Activated T-cell treated with anti-CD3 and anti-CD28 coated beads, Interleukin-2, amount 50 U/mL, for 1 hour (primary cell): ENCODE measurements at regions not wholly inside any gene's neighbourhood (a gene's known extent, or its start where the extent isn't known, plus 50 kb on each side); places are given as distances from the start of the nearest gene placed in this dataset.

Source experiments
- DNase-seq: peaks from one replicate; pipeline ENCODE4 v3.0.0-alpha.2; 2020

DNA sequence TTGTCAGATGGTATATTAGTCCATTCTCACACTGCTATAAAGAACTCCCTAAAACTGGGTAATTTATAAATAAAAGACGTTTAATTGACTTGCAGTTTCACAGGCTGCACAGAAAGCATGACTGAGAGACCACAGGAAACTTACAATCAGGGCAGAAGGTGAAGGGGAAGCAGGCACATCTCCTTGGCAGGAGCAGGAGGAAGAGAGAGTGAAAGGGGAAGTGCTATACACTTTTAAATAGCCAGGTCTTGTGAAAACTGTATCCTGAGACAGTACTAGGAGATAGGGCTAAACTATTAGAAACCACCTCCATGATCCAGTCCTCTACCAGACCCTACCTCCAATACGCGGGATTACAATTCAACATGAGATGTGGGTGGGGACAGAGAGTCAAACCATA lies 193.9 kb upstream of the KCNG1 start:
- DNase-seq = no peak

DNA sequence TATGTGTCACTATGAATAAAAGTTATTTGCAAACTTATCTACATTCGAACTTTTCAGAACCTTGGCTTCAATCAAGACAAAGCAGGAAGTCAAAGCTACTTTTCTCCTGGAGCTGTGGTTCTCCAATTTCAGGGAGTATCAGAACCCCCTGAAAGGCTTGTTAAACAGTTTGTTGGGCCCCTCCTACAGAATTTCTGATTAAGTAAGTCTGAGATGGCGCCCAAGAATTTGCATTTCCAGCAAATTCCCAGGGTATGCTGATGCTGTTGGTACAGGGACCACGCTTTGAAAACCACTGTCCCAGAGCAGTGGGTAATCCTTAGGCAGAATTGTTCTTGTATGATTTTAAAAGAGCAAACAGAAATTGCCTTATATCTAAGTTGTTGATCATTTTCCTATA lies 189.9 kb upstream of the KCNG1 start:
- no peak for DNase-seq

DNA sequence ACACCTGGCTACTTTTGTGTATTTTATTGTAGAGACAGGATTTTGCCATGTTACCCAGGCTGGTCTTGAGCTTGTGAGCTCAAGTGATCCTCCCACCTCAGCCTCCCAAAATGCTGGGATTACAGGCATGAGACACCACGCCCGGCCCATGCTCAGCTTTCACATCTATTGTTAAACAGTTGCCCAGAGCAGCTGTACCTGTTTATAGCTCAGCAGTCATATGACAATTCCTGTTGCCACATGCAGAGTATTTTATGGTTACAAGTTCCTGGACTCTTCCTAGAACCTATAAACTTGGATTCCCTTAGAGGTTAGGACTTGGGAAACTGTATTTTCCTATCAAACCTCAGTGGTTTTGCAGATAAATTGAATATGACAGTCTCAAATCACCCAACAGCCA lies 188.3 kb upstream of the KCNG1 start:
- no peak for DNase-seq

DNA sequence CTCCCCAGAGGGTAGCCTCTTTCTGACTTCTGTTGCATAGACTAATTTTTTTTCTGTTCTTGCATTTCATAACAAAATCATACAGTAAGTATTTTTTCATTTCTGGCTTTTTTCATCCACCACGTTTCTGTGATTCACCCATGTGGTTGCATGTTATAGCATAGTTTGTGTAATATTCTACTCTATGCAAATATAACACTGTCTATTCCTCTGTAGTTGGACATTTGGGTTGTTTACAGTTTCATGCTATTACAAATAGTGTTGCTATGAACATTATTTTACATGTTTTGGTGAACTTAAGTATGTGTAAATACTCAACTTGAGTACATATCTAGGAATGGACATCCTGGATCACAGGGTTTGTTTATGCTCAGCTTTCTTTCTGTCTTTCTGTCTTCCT lies 187.2 kb upstream of the KCNG1 start:
- DNase-seq = no peak

DNA sequence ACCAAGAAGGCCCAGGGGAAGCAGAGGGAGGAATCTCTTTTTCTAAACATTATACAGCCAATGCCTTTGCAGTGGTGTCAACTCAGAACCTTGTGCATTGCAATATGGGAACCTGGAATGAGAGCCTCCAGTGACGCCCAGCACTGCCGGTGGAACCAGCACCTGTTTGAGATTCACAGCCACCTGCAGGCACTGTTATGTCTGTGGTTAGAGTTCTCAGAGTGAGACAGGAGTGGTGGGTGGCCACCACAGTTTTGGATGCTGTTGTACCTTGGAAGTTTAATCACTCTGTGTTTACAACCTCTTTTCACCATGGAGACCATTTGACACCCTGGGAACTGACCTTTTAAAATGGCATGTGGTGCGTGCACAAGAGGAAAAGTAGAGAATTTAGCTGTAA lies 185.3 kb upstream of the KCNG1 start:
- no peak for DNase-seq

DNA sequence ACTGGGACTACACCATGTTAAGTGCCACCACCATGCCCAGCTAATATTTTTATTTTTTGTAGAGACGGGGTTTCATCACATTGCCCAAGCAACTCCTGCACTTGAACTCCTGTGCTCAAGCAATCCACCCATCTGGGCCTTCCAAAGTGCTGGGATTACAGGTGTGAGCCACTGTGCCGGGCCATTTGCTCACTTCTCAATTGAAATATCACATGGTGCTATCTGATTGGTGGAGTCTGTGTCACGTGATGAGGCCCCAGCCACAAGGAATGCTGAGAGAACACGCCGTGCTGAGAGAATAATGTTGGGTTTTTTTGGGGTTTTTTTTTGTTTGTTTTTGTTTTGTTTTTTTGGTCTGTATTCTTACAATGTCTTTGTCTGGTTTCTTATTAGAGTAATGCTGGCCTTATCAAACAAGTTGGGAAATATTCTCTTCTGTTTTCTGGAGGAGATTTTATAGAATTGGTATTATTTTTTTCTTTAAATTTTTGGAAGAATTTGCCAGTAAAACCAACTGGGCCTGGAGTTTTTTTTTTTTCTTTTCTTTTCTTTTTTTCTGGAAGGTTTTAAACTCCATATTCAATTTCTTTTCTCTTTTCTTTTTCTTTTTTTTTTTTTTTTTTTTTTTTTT lies 183.2 kb upstream of the KCNG1 start:
- DNase-seq = no peak

DNA sequence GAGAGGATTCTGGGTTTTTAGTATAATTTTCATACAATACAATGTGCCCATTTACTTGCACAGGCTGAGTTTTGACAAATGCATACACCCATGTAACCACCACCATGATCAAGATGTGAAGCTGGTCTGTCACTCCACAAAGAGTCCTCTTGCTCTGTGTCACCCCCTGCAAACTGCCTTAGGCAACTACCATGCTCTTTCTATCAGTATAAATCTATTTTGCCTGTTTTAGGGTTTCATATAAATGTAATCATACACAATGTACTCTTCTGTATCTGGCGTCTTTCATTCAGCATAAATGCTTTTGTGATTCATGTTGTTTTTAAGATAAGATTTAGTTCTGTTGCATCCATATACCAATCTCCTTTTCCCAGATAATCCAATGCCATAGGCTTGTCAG lies 181.9 kb upstream of the KCNG1 start:
- no peak for DNase-seq

DNA sequence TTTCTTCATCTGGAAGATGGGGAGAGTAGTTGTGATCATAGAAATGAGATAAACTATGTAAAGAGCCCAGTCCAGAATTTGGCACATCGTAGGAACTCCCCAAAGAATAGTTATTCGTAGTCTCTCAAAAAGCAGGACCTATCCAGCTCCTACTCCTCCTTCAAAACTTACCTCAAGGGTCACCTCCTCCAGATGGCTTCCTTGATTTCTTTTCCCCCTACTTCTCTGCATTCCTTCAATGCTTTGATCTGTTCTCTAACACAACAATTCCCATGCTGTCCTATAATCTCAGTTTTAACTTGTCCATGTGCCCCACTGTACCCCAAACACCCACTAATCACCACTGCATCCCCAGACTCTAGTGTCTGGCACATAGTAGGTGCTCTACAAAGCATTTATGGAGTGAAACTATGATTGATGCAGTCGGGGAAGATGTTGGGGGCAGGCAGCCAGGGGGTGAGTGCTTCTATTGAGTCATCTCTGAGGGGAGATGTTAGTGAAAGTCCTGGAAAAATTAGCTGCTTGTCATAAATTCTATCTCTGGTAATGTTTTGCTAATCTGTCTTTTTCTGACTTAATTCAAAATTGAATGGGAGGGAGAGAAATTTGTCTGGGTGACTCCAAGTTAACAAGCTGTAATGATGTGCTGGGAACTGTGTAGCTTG lies 181.3 kb upstream of the KCNG1 start:
- no peak for DNase-seq

DNA sequence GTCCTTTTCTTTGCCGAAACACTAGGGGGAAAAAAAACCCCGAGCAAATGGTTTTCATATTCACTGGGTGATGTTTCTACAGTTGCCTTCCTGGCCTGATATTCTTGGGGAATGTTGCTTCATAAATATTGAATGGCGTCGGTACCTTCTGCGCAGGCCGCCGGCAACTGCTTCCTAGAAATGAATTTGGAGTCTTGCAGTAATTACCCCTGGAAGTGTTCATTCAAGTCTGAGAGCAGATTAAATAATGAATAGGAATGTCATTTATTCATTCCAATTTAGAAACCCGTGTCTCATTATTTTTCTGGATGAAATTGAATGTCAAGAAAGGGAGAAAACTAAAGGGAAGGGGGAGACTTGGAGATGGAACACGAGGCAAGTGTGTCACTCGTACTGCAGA lies 179.4 kb upstream of the KCNG1 start:
- DNase-seq = no peak

DNA sequence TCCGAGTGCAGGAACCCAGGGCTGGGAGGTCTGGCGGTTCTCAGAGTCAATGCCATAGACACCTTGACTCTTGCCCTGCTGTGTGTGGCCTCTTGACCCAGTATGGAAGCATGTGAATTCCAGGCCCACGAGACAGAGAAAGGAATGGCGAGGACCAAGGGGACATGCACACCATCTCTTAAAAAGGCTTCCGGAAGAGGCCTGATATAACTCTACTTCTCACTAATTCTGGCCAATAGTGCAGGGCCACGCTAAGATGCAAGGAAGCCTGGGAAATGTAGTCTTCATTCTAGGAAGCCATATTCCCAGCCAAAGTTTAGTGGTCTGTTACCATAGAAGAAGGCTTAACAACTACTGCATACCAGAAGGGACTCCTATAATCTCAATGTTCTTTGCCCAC lies 177.0 kb upstream of the KCNG1 start:
- DNase-seq = no peak

DNA sequence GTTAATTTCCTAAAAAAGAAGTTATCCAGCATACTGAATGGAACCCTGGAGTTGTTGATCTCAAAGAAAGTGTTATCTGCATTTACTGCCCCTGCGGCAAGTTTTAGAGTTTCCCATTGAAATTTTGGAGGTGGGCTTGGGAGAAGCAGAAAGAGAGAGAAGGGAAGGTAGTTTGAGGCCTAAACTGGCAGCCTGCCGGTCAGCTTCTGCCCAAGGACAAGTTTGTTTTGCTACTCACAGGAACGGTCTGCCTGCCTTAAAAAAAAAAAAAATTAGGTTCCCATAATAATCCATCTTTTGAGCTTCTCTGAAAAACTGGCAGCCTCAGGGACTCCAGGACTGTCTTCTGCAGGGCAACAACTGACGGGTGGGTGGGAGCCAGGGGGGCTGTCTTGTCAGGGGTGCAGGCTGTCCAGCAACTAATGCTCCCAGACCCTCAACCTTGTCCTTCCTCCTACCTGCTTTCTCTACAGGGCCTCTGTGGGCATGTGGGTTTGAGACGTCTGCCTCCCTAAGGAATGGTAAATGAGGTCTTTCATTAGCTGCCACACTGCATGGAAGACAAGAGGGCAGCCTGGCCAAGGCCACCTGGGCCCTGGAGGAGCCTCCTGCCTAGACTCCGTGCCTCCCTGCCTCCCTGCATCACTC lies 176.1 kb upstream of the KCNG1 start:
- DNase-seq = no peak

DNA sequence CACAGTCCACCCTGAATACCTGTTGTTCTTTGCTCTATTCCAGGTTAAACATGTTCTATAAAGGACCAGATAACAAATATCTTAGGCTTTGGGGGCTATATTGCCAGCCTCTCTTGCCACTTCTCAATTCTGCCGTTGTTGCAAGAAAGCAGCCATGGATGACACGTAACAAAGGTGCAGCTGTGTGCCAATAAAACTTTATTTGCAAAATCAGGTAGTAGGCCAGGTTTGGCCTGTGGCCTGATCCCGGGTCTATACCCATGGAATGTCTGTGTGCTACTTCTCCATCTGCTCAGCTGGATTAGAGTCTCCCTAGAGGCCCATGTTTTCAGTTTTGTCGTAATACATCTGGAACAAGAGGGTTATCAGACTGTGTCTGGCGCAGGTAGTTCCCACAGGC lies 175.3 kb upstream of the KCNG1 start:
- no peak for DNase-seq

DNA sequence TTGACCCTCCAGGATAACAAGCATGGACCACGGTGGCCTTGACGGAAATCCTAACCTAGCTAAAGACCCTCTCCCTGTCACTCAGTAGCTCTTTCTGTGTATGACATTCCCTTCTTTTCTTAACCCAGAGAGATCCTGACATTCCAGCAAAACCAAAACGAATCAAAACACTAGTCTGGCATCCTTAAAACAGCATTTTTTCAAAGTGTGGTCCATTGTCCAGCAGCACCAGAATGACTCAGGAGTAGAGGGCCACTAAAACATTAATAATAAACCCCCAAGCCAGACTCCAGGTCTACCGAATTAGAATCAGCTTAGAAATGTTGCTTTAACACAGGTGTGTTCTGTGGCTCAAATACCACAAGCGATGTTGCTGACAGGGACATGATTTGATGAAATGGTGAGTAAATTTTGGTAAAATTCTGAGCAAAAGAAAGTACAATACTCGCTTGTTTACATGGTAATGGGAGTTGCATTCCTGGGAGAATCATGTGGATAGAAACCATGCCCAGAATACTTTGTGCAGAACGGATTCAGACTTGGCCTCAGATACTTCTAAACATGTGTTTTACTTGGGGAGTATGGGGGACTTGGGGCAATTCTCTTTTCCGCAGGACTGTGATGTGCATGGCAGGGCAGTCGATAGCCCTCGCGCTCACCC lies 174.2 kb upstream of the KCNG1 start:
- DNase-seq = no peak

DNA sequence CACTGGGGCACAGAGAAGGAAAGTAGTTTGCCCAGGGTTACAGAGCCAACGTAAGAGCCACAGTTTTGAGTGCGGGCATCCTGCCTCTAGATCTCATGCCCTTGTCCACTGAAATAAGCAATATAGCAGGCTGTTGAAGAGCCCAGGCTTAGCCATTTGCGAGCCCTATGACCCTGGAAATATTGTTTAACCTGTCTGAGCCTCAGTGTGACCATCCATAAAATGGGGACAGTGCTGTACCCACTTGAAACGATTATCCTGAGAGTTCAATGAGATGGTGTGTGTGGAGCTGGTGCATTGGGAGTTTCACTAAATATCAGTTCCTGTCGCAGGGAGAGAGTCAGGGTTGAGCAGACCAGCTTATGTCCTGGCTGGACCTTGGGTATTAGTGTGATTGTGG lies 173.1 kb upstream of the KCNG1 start:
- no peak for DNase-seq

DNA sequence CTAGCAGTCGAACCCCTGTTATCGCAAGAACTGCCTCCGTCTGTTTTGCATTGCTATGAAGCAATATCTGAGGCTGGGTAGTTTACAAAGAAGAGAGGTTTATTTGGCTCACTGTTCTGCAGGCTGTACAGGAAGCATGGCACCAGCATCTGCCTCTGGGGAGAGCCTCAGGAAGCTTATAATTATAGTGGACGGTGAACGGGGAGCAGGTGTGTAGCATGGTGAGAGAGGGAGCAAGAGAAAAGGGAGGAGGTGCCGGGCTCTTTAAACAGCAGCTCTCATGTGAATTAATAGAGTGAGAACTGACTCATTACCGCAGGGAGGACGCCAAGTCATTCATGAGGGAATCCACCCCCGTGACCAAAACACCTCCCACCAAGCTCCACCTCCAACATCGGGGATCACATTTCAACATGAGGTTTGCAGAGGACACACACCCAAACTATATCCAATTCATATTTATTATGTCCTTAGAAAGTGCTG lies 172.6 kb upstream of the KCNG1 start:
- no peak for DNase-seq

DNA sequence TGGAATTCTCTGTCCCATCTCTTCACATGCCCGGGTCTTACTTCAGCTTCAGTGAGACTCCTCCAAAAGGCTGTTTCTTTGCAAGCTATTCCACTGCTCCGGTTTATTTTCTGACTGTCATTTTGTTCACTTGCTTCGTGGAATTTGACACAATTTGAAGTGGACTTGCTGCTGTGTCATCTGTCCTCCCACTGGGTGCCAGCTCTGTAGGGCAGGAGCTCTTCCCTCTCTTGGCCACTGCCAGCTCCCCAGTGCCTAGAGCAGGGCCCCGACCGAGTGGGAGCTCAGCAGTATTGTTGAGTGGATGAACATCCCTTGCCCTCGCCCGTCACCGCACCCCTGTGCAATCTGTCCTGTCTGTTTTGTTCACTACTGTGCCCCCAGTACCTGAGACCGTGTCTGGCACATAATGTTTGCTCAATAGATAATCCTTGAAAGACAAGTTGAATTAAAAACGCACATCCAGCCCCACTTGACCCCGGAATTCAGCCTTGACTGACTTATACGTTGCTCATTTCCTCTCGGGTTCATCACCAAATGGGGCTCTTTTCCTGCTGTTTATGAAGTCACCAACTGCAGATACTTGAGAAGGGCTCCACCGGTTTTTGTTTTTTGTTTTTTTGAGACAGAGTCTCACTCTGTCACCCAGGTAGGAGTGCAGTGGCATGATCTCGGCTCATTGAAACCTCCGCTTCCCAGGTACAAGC lies 170.3 kb upstream of the KCNG1 start:
- DNase-seq = no peak

DNA sequence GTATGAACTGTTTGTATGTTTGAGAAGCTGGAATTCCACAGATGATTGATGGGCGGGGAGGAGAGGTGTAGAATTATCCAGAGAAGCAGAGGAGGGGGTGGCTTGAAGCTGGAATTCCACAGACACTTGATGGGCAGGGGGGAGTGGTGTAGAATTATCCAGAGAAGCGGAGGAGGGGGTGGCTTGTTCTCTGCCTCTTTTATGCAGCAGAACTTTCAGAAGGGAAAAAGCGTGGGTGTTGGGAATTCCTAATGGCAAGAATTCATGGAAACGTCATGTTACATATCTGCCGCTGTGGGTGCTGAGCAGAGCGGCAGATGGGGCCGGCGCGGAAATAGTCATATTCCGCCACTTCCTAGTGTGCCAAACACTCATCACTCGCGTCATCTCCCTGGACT lies 167.9 kb upstream of the KCNG1 start:
- no peak for DNase-seq

DNA sequence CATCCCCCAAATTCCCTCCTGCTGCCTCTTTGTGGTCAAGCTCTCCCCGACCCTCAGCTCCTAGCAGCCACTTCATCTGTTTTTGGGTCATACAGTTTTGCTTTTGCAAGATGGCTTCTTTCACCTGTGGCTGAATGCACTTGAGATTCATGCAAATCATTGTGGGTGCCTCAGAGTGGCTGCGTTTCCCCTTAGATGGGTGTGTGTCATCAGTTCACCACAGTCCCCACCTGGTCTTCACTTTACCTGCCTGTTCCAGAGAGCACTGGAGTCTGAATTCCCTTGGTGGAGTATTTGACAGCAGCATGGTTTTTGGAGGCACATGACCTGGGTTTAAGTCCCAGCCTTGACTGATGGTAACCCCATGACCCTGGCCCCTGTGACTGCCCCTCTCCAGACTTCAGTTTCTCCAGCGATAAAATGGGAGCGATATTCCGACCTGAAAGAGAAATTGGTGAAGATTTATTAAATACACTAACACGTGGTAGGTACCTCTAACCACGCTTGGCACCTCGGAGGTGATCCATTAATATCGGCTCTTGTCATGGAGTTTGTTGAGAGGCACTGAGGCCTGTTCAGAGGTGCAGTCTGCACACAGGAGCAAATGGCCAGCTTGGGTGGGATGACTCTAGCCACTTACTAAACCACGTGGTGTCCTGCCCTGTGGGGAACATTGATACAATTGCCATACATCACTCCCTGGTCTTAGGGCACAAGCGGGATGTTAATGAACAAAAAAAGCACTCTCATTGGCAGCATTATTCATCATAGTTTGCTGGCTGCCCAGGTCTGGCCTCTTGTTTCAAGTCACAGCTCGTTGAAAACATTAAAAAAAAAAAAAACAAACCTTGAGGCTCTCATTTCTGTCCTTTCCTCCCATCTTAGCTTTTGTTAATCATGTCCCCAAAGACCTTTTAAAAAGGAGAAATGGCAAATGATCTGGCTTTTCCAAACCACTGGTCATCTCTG lies 167.2 kb upstream of the KCNG1 start:
- DNase-seq = no peak

DNA sequence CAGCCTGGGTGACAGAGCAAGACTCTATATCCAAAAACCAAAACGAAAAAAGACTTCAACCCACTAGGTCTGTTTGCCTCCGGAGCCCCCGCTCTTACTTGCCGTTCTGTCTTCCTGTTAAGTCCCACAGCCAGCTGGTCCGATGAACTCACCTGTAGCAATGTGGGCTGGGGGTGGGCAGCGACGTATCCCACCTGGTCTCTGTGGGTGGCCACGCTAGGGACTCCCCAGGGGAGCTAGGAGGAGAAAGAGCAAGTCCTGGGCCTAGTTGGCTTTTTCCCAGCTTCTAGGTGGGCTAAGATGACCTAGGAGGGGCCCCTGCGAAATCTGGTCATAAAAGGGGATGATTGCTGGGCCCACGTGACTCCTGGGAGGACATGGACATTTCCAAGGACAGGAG lies 166.0 kb upstream of the KCNG1 start:
- no peak for DNase-seq

DNA sequence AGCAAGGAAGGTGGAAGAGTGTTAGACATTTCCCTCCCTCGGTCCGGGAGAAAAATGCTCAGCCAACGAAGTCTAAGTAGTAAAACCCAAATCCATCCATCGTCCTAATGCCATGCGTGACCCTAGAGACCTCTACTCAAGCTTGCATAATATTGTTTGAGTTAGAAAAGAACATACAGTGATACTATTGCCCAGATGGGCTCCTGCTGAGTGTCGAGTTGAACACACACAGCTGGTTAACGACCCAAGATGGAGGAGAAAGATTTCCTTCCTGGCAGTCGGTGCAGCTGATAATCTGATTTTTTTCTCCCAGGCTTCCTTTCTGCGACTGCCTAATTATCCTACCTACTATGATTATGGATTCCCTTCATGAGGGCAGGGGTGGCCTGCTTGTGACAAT lies 164.4 kb upstream of the KCNG1 start:
- DNase-seq = no peak

DNA sequence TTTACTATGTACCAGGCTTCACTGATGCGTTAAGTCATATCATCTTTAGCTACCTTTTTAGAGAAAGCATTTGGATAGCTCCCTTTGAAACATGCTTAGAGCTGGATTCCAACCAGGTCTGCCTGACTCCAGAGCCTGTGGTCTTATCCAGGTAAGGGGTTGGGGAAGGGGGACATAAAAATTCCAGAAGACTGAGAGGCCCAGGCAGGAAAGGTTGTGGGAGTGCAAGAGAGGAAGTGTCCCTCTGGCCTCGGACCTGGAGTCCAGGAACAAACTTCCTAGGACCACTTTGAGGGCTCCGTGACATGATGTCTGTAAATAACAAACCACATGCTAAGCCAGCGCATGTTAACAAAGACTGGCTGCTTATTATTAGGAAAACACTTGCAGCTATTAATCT lies 163.0 kb upstream of the KCNG1 start:
- no peak for DNase-seq

DNA sequence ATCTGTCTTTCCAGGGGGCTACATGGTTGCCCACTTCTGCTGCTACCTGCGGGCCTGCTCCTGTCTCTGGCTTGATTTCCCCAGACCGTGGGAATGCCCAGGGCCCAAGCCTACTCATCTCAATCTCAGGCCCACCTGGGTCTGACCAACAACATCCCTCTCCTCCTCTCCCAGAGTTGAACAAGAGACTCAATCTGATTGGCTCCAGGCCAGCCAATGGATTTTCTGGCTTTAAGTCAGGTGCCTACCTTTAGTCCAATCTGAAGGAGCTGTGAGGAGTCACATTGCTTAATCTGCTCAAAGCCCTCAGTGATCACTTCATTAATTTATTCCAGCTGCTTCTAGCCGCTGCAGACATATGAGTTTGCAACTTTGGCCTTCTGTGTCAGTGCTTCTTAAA lies 162.4 kb upstream of the KCNG1 start:
- DNase-seq = no peak
